Body of pancreas (tissue), 4 donors: ENCODE measurements at regions not wholly inside any gene's neighbourhood (a gene's known extent, or its start where the extent isn't known, plus 50 kb on each side); places are given as distances from the start of the nearest gene placed in this dataset.
"Not testable (repeated sequence)": the region's sequence is repeated elsewhere in the genome, so short reads cannot be mapped to it uniquely, and the experiment has no call there.

Source experiments
- ATAC-seq: fragments of 150-250 bp; one replicate; pipeline ENCODE4 v1.9.1; 2016
- DNase-seq, 4 donors: peaks; one replicate each; pipeline ENCODE4 v3.0.0-alpha.2; 2019
- H3K27ac ChIP-seq, 4 donors: fragments of 200-600 bp; sonication (generic); 1 replicate in 3 of 4; 2 replicates in 1 of 4; pipeline versions ENCODE4 v1.5.1 to v1.6.1; 2016 to 2019; ENCODE audit warnings: mild to moderate bottlenecking in 1 of 4, mixed read lengths in 1 of 4, moderate library complexity in 1 of 4
- H3K27me3 ChIP-seq, 2 donors: fragments of 200-600 bp; sonication (generic); one replicate each; pipeline ENCODE4 v1.6.0; 2016; ENCODE audit warnings: mild to moderate bottlenecking in 1 of 2
- H3K36me3 ChIP-seq, 2 donors: fragments of 200-600 bp; sonication (generic); replicated peaks in 1 of 2; 2 replicates each; pipeline ENCODE4 v1.5.1; 2016; ENCODE audit warnings: low read depth in 2 of 2; ENCODE audit not compliant: insufficient read depth in 1 of 2
- H3K4me1 ChIP-seq: fragments of 200-600 bp; sonication (generic); one replicate; pipeline ENCODE4 v1.6.0; 2016
- H3K4me3 ChIP-seq, 2 donors: fragments of 200-600 bp; sonication (generic); 1 replicate in 1 of 2; 2 replicates in 1 of 2; pipeline ENCODE4 v1.5.1; 2016 to 2019
- H3K9me3 ChIP-seq, 3 donors: fragments of 200-600 bp; sonication (generic); 1 replicate in 2 of 3; 2 replicates in 1 of 3; pipeline ENCODE4 v1.5.1; 2016
- CTCF ChIP-seq, 7 experiments: fragments of 450-650 bp in 4 of 7; fragments of 200-600 bp in 3 of 7; sonication (generic) in 3 of 7; IDR thresholded peaks; one replicate each; pipeline ENCODE4 v1.5.1; 2016 to 2019; ENCODE audit warnings: antibody characterized with exemption in 7 of 7
- POLR2A ChIP-seq, 3 donors: fragments of 450-650 bp; IDR thresholded peaks; one replicate each; pipeline ENCODE4 v1.6.1; 2016; ENCODE audit warnings: antibody characterized with exemption in 3 of 3, mild to moderate bottlenecking in 2 of 3
- WGBS, 2 donors: methylation state at CpG; one replicate each; pipeline ENCODE4 v1.1.5; 2017; 5-methylcytosine and 5-hydroxymethylcytosine counted together
- intact Hi-C: fragments of 100-400 bp; cut with DNase I; formaldehyde crosslinking; loops from one replicate; pipeline ENCODE4 v1.15.1; 2023

- no peak overlapping the region for H3K27ac ChIP-seq
- H3K4me3 ChIP-seq: no peak overlapping the region
- no peaks in the 10 kb centered on the region for H3K27me3 ChIP-seq
- DNase-seq (no peak), ATAC-seq (no peak)
- intact Hi-C loops: no loop called here
- no peaks in the 10 kb centered on the region for H3K9me3 ChIP-seq
- TF ChIP-seq CTCF (IDR thresholded peaks at IDR 0.05) (no peak), POLR2A (IDR thresholded peaks at IDR 0.05) (no peak)
- H3K4me1 ChIP-seq: no peaks in the 10 kb centered on the region
- 71 to 76% methylated on average over 5 of the region's 5 CpGs for WGBS, 2 donors
- no peaks in the 10 kb centered on the region for H3K36me3 ChIP-seq
Observed at GRCh38 chr1:70790232-70790923, 257.2 kb downstream of the PTGER3 start.

DNA sequence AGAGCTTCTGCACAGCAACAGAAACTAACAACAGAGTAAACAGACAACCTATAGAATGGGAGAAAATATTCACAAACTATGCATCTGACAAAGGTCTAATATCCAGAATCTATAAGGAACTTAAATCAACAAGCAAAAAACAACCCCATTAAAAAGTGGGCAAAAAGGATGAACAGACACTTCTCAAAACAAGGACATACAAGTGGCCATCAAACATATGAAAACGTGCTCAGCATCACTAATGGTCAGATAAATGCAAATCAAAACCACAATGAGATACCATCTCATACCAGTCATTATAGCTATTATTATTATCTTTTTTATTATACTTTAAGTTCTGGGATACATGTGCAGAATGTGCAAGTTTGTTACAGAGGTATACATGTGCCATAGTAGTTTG is 252.6 kb downstream of the PTGER3 start:
- DNase-seq, intact Hi-C loops, H3K4me3 ChIP-seq, H3K4me1 ChIP-seq, ATAC-seq, H3K27me3 ChIP-seq, H3K9me3 ChIP-seq, H3K36me3 ChIP-seq, H3K27ac ChIP-seq: not testable (repeated sequence)
- 61 to 62% methylated on average over 1 of the region's 1 CpG for WGBS, 2 donors

- DNase-seq, H3K4me1 ChIP-seq, H3K36me3 ChIP-seq, ATAC-seq, H3K4me3 ChIP-seq, H3K9me3 ChIP-seq, H3K27ac ChIP-seq, H3K27me3 ChIP-seq, intact Hi-C loops: not testable (repeated sequence)
- WGBS, 2 donors: 74 to 87% methylated on average over 1 of the region's 1 CpG
Observed at GRCh38 chr1:70796298-70796697, 251.3 kb downstream of the PTGER3 start.

GRCh38 chr1:70802625-70803024 is 245.0 kb downstream of the PTGER3 start:
- H3K4me3 ChIP-seq, H3K27me3 ChIP-seq, DNase-seq, ATAC-seq, H3K4me1 ChIP-seq, H3K27ac ChIP-seq, H3K9me3 ChIP-seq, intact Hi-C loops, H3K36me3 ChIP-seq: not testable (repeated sequence)
- WGBS, 2 donors: 76 to 81% methylated on average over 2 of the region's 2 CpGs

DNA sequence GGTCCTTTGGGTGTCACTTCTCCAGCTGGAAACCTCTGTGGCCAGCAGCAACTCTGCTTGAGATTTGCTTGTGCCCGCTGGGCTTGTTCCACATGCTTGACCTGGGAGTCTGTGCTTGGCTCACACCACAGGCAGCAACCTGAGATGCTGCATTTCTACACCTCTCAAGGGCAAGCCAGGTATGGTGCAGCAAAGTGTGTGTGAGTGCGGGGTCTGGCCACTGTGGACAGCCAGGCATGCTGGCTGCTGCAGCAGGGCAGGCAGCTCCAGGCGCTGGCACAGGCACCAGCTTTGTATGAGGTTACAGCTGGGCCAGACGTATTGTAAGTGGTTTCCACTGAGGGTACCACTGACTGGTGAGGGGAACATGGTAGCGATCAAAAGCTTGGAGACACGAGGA is 242.0 kb downstream of the PTGER3 start:
- Histone ChIP-seq H3K27ac (no peak overlapping the region), H3K27me3 (no peaks in the 10 kb centered on the region), H3K4me3 (no peak overlapping the region), H3K36me3 (no peaks in the 10 kb centered on the region), H3K9me3 (no peaks in the 10 kb centered on the region), H3K4me1 (no peaks in the 10 kb centered on the region)
- 77 to 87% methylated on average over 5 to 6 of the region's 6 CpGs for WGBS, 2 donors
- ATAC-seq: no peak
- intact Hi-C loops: no loop called here
- DNase-seq: no peak
- TF ChIP-seq POLR2A (IDR thresholded peaks at IDR 0.05): no peak
- no peak for TF ChIP-seq CTCF (IDR thresholded peaks at IDR 0.05)

- TF ChIP-seq POLR2A (IDR thresholded peaks at IDR 0.05) (no peak), CTCF (IDR thresholded peaks at IDR 0.05) (no peak)
- no peaks in the 10 kb centered on the region for H3K4me1 ChIP-seq
- H3K27ac ChIP-seq: no peak overlapping the region
- intact Hi-C loops: no loop called here
- ATAC-seq (no peak), DNase-seq (no peak)
- no peaks in the 10 kb centered on the region for H3K9me3 ChIP-seq
- no peaks in the 10 kb centered on the region for H3K36me3 ChIP-seq
- no peak overlapping the region for H3K4me3 ChIP-seq
- H3K27me3 ChIP-seq: no peaks in the 10 kb centered on the region
- WGBS, 2 donors: 20 to 55% methylated on average over 2 to 3 of the region's 3 CpGs
Observed at GRCh38 chr1:70807088-70807664, 240.4 kb downstream of the PTGER3 start.
